ENCODE measurements at regions not wholly inside any gene's neighbourhood (a gene's known extent, or its start where the extent isn't known, plus 50 kb on each side); places are given as distances from the start of the nearest gene placed in this dataset.

DNA sequence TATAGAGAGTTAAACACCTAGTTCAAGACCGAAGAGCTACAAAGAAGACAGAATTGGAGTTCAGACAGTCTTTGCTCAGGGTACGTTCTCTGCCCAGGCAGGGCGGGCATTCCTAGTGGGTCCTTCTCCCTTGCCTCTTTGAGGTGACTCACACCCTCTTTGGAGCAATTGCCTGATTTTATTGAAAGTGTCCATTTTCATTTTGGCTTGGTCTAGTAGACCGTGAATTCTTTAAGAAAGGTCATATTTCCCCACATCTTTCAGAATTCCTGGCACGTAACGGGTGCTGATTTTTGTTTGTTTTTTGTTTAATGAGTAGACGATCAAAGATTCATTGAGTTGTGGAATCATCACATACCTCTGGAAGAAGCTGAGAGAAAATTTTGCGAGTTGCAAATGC, 871.5 kb downstream of the RNF144A start:
- TF ChIP-seq FOXM1 (IDR thresholded peaks at IDR 0.05; ENCODE audit: borderline replicate concordance, low read depth): no peak
- TF ChIP-seq TEAD4 (IDR thresholded peaks at IDR 0.05): no peak
- no peak for TF ChIP-seq CREB1 (IDR thresholded peaks at IDR 0.05; ENCODE audit: low read depth)
- TF ChIP-seq EP300 (IDR thresholded peaks at IDR 0.05; ENCODE audit: borderline replicate concordance): no peak
- no peak for TF ChIP-seq RAD21 (IDR thresholded peaks at IDR 0.05; ENCODE audit: low read depth)
- TF ChIP-seq, protein P1, sequence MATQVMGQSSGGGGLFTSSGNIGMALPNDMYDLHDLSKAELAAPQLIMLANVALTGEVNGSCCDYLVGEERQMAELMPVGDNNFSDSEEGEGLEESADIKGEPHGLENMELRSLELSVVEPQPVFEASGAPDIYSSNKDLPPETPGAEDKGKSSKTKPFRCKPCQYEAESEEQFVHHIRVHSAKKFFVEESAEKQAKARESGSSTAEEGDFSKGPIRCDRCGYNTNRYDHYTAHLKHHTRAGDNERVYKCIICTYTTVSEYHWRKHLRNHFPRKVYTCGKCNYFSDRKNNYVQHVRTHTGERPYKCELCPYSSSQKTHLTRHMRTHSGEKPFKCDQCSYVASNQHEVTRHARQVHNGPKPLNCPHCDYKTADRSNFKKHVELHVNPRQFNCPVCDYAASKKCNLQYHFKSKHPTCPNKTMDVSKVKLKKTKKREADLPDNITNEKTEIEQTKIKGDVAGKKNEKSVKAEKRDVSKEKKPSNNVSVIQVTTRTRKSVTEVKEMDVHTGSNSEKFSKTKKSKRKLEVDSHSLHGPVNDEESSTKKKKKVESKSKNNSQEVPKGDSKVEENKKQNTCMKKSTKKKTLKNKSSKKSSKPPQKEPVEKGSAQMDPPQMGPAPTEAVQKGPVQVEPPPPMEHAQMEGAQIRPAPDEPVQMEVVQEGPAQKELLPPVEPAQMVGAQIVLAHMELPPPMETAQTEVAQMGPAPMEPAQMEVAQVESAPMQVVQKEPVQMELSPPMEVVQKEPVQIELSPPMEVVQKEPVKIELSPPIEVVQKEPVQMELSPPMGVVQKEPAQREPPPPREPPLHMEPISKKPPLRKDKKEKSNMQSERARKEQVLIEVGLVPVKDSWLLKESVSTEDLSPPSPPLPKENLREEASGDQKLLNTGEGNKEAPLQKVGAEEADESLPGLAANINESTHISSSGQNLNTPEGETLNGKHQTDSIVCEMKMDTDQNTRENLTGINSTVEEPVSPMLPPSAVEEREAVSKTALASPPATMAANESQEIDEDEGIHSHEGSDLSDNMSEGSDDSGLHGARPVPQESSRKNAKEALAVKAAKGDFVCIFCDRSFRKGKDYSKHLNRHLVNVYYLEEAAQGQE (IDR thresholded peaks at IDR 0.05; ENCODE audit: low read depth): no peak
- no peak for TF ChIP-seq TAF1 (IDR thresholded peaks at IDR 0.05; ENCODE audit: low read depth)
- no peak for TF ChIP-seq MAX (IDR thresholded peaks at IDR 0.05)
- TF ChIP-seq CEBPB (IDR thresholded peaks at IDR 0.05): no peak
- TF ChIP-seq YY1 (IDR thresholded peaks at IDR 0.05; ENCODE audit: low read depth): no peak
- TF ChIP-seq ZBTB7A (IDR thresholded peaks at IDR 0.05; ENCODE audit: low read depth): no peak
- no peak for TF ChIP-seq NFIC (IDR thresholded peaks at IDR 0.05)
